G401.6 (cell line): ENCODE measurements at regions not wholly inside any gene's neighbourhood (a gene's known extent, or its start where the extent isn't known, plus 50 kb on each side); places are given as distances from the start of the nearest gene placed in this dataset.

Source experiments
- FAIRE-seq: peaks from 2 replicates; lab custom pipeline; 2012; peaks lifted over from hg19 to GRCh38; lab: Jason Lieb, UNC

- FAIRE-seq: peak; percentile 98
These were observed 139.4 kb upstream of the HAAO start for GRCh38 chr2:42931818-42932195.

GRCh38 chr2:42931146-42931817 is 138.9 kb upstream of the HAAO start:
- no peak for FAIRE-seq

DNA sequence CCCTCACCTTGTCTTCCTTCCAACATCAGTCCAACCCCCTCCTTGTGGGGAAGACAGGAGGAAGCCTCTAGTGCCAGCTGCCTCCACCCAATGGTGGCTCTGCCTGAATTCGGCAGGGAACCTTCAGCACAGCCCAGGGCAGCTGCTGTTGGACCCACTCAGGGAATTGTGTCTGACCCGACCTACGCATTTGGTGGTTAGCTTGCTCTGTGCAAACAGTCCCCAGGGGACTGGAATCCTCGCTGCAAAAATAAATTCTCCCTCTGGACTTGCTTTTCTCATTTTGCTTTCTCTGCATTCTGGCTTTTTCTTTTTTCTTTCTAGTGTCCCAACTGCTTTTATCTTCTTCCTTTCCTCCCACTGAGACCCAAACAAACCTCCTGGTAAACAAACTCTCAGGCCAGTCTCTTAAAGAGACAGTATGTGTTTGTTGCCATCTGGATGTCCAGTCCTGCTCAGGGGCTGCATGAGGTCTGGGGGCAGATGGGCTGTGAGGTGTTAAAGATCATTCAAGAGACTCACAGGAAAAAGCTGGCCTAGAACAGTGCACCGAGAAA is 137.7 kb upstream of the HAAO start:
- FAIRE-seq: no peak

DNA sequence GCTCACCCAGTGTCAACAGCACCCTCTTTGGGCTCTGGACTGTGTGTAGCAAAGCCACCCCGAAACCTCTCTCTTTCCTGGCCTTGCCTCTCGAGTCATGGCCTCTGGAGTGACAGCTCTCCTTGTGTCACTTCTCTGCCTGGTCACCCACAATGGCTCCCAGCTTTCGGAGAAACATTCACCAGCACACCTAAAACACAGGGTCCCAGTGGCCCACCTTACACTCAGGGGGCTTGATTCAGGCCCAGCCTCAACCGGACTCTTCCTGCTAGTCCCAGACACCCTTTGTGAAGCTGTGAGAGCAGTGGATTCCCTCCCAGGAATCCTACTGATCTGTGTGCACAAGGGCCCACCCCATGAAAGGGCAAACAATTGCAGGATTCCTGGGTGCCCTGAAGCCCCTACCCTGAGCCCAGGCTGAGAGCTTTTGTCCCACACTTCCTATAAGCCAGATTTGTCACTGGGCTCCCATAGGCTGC is 137.2 kb upstream of the HAAO start:
- no peak for FAIRE-seq

- FAIRE-seq: peak; percentile 76
These were observed 136.5 kb upstream of the HAAO start for GRCh38 chr2:42928692-42929545.

- FAIRE-seq: no peak
These were observed 135.8 kb upstream of the HAAO start for GRCh38 chr2:42928161-42928691.

GRCh38 chr2:42927334-42928160 is 135.2 kb upstream of the HAAO start:
- peak; percentile 59 for FAIRE-seq

GRCh38 chr2:42926434-42927333 is 134.3 kb upstream of the HAAO start:
- no peak for FAIRE-seq

GRCh38 chr2:42925742-42926433 is 133.5 kb upstream of the HAAO start:
- FAIRE-seq: no peak

- FAIRE-seq: no peak
These were observed 132.1 kb upstream of the HAAO start for GRCh38 chr2:42924418-42924886.

DNA sequence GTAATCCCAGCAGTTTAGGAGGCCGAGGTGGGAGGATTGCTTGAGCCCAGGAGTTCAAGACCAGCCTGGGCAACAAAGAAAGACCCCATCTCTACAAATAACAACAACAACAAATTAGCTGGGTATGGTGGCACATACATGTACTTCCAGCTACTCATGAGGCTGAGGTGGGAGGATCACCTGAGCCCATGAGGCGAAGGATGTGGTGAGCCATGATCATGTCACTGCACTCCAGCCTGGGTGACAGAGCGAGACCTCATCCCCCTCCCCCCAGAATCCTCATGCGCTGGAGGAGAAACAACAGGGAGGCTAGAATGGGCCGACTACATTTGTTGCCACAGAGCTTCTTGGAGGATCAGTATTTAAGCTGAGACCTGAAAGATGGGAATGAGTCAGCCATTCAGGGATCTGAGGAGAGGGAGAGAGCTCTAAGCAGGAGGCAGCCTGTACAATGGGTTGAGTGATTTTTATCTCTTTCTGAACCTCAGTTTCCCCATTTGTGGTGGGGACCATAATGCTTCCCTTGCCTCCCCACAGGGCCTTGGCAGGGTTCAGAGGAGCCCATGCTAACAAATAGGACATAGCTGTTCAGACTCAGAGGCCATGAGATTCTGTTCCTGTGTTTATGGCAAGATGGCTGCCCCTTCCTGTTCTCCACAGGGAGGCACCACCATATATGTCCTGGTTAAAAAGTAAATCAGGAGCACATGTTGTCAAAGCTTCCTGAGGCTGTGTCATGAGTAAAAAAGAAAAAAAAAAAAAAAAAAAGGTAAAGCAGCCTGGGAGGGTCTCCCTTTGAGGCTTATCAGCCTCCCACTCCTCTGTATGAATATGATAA is 131.4 kb upstream of the HAAO start:
- FAIRE-seq: no peak

DNA sequence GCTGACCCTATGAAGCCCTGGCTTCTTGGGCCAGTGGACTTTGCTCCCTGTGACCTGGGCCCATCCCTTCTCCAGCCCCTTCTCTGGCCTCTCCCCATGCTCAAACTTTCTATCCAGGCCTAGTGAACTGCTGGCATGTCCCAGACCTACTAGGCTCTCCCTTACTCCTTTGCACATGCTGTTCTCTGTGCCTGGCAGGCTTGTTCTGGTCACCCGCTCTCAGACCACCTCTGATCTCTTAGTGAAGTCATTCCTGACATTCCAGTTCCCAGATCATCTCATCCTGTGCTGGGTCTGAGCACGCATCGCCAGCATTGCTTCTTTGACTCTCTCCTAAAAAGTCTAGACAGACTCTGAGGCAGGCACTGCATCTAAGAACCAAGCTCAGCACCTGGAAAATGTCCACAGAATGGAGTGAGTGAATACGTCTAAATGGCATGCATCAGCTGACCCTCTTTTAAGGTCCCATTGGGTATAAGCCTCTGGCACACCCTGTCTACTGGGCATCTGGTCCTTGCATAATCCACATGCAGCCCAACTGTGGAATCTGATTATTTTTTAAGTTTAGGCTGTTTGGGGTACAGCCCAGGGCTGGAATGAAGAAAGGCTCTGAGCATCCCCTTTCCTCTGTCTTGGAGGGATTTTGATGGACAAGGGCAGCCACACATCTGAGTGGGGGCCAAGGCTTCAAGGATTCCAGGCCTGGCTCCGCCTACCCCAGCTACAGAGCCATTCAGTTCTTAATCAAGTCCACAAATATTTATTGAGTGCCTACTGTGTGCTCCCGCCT is 130.6 kb upstream of the HAAO start:
- FAIRE-seq: no peak

DNA sequence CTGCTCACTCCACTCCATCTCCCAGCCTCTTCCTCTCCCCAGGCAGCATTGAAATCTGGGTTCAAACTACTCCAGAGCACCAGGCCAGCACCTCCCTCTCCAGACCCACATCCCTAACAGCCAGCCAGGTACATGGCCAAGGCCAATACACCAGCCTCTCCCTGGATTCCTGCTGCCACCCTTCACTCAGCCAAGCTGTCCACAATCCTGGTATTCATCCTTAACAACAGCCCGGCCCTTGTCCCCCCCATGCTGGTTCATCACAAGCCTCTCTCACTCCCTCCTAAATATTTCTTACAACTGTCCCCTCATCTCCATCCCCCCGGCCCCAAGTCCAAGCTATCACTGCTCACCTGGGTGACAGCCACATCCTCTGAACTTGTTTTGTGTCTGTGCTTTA is 129.9 kb upstream of the HAAO start:
- FAIRE-seq: no peak

DNA sequence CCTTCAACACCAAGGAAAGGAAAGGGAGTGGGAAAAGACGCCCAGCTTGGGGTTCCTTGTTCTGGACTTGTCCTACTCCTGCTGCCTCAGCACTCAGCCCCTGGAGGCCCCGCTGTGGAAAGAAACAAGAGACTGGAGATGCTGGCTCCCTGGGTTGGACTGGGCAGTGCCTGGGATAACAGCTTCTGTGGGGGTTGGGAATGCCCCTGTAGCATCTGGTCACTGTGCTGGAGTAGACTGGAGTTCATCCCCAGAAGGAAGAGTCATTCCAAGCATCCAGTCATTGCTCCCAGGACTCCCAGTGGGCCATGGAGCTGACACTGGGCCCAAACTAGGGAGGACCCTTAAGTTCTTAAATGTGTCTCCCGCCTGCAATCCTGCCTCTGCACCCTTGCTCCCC is 129.3 kb upstream of the HAAO start:
- FAIRE-seq: no peak

GRCh38 chr2:42921147-42921520 is 128.8 kb upstream of the HAAO start:
- no peak for FAIRE-seq

- FAIRE-seq: no peak
These were observed 128.2 kb upstream of the HAAO start for GRCh38 chr2:42920446-42921146.

- no peak for FAIRE-seq
These were observed 126.4 kb upstream of the HAAO start for GRCh38 chr2:42918671-42919318.
